Retina (tissue), 1 donor: ENCODE measurements at regions not wholly inside any gene's neighbourhood (a gene's known extent, or its start where the extent isn't known, plus 50 kb on each side); places are given as distances from the start of the nearest gene placed in this dataset.

ENCODE experiments used
- DNase-seq: peaks from one replicate; pipeline ENCODE4 v3.0.0-alpha.2; 2016

DNA sequence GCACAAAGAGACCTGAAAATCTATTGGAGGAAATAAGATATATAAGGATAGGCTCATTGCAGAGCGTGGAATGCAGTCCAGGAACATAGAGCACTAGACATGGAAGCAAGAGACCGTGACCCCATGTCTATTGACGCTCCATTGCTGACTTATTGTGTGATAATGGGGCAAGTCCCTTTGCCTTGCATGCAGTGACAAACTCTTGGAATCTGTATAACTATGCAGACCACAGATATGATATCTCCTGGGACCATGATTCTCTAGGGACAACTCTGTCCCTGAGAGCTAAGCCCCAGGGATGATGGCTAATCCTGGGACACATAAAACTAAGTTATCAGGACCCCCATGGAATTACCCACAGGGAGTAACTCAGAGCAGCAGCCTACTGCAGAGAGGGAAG lies 73.1 kb upstream of the PRDX6 start:
- DNase-seq, result no peak

DNA sequence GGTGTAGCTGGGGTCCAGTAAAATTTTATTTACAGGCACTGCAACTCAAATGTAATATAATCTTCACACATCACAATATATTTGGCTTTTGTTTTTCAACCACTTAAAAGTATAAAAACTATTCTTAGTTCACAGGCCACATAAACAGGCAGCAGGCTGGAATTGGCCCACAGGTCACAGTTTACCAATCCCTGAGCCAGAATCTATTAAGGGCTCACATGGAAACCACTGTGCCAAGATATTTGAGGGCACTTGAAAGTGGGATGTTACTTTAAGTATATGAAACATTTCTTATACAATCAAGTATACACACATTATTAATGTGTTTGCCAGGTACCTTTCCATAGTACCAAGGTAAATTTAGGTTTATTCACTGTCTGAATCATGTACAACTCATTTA lies 71.9 kb upstream of the PRDX6 start:
- DNase-seq, result no peak

DNA sequence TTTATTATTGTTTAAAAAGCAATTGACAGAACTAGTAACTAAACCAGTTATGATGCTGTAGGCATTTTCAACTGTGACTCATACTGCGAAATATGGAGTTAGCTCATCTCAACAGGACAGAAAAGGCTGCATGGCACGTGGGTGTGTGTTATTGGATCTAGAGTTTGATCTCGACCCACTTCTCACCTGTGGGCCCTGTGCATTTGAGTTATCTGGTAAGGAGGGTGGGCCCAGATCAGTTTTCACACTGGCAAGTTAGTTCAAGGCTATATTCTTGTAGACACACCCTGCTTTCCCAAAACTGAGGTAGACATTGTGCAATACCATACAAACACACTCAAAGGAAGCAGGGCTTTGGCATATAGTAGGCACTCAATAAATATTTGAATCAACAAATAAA lies 71.3 kb upstream of the PRDX6 start:
- DNase-seq, result no peak

DNA sequence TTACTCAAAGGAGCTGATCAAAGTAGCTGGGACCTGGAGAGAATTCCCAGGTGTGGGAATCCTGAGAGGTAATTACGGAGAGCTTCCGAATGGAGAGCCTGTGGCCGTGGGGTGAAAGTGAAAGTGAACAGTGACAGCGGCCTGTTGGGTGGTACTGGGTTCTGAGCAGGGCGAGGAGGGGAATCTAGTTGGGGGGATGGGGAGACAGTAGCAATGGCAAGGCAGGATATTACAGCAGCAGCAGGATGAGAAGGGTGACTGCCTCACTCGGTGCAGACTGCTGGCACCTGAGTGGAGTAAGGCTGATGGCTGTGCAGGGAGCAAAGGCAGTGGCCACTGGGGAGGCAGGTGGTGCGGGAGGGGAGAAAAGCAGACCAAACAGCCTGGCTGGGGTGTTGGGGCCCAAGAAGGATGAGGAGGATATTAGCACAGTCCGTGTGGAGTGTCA lies 70.3 kb upstream of the PRDX6 start:
- DNase-seq, result no peak

DNA sequence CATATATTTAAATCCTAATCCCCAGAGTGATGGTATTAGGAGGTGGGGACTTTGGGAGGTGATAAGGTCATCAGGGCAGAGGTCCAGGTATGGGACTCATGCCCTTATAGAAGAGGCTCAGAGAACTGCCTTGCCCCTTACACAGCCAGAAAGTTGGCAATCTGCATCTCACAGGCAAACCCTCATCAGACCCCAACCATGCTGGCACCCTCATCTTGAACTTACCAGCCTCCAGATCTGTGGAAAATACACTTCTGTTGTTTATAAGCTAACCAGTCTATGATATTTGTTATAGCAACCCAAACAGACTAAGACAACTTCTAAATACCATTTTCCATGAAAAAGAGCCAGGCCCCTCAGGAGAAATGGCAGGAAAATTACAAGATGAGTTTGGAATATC lies 69.3 kb upstream of the PRDX6 start:
- no peak for DNase-seq

DNA sequence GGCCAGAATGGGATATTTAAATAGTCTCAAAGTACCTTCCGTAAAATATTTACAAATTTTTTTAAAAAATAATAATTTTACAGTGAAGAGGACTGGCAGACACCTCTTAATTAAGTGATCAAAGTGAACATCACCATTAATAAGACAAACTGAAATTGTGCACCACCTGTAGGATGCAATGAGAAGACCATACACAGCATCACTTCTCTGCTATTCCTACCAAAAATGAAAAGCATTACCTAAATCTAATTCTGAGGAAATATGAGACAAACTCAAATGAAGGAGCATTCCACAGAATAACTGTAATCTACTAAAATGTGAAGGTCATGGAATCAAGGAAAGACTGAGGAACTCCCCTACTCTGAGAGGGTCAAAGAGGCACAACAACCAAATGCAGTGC lies 68.2 kb upstream of the PRDX6 start:
- DNase-seq, result no peak

DNA sequence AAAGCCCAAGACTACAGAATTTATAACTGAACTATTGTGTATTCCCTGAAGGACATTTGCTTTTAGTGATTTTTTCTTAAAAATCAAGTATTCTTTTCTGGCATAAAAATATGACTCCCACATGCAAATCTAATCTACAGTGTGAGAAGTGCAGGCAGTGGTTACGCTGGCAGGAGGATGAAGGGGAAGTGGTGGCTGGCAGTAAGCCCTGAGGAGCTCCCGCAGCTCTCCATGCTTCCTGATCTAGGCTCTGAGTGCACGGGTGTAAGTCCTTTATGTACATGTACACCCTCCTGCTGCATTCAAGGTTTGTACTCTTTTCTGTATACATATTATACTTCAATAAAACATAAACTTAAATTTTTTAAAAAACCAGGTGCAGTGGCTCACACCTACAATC lies 67.5 kb upstream of the PRDX6 start:
- no peak for DNase-seq

DNA sequence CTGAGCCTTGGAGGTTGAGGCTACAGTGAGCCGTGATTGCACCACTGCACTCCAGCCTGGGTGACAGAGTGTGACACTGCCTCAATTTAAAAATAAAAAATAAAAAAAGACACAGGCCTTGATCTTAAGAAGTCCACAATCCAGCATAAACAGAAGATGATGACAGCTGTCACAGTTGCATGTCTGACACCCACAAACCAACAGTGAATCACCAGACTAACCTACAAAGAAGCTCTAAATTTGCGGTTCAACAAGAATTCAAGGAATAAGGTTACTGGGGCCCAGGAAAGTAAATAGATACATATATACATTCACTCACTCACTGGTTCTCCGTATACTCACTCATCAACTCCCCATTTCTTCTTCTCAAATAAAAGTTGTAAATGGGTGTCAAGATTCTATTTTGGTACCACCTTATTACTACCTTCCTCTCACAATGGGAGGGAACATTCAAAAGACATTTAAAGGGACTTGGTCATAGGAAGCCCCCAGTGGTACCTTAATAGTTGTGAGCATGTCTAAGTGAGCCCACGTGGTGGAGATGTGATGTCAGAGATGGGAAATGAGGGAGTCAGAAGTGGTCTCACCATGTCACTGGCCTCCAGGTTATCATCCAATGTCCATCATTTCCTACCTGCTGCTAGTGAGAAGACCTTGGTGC lies 66.9 kb upstream of the PRDX6 start:
- DNase-seq, result no peak

DNA sequence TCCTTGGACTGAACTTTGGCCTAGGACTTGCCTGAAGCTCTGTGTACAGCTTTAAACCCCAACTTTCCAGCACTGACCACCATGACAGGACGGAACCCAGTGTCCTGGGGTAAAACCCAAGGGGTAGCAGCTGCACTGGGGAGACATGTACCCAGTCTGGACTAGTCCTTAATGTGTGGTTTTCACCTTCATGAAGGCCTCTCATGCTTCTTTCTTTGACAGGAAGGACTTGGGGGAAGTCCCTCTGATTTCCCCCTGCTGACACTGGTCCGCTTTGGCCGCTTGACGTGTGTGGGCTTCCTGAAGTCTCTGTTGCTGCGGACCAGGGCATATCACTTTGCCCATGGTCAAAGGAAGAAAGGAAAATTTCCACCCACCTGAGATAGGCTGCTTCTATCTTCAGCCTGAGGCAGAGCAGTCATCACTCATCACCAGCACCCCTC lies 66.3 kb upstream of the PRDX6 start:
- no peak for DNase-seq

DNA sequence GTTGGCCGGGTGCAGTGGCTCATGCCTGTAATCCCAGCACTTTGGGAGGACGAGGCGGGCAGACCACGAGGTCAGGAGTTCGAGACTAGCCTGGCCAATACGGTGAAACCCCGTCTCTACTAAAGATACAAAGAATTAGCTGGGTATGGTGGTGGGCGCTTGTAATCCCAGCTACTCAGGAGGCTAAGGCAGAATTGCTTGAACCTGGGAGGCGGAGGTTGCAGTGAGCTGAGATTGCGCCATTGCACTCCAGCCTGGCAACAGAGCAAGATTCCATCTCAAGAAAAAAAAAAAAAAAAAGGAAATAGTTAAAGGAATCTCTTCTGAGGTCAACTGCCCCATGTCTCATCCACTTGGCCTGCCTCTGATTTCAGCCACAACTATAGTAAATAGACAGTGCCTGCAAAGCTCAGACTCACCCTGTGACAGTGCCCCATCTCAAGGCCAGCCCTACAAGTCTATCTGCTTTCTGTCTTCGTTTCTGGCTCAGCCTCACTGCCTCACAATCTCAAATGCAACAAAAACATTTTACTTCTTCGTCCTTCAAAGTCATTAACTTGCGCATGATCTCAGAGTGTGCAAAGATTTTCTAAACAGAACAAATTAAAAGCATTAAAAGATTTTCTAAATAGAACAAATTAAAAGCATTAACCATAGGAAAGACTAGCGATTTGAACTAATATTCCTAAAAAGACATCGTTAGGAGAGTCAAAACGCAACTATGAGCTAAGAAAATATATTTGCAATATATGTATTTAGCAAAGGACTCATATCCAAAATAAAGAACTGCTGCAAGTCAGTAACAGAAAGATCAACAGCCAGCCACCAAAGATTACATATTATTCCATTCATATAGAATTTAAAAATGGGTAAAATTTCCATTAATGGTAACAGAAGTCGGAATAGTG lies 65.0 kb upstream of the PRDX6 start:
- no peak for DNase-seq

DNA sequence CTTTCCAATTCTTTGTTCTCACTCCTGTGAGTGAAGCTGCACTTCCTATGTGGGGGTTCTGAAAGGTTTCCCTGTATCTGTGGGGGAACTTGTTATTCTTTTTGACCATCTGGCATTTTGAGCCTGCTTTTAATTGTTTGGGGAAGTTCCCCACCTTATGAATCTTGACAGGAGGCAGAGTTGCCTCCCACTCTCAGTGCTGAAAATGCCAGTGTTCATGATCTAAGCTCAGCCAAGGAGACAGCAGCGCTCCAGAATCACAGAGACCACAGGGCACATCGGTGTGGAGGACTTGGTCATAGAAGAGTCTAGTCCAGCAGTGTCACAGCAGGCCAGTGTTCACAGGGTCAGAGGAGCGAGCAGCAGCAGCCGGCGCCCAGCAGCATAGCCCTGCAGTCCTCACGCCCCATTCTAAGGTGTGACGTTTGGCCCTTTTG lies 63.8 kb upstream of the PRDX6 start:
- no peak for DNase-seq

DNA sequence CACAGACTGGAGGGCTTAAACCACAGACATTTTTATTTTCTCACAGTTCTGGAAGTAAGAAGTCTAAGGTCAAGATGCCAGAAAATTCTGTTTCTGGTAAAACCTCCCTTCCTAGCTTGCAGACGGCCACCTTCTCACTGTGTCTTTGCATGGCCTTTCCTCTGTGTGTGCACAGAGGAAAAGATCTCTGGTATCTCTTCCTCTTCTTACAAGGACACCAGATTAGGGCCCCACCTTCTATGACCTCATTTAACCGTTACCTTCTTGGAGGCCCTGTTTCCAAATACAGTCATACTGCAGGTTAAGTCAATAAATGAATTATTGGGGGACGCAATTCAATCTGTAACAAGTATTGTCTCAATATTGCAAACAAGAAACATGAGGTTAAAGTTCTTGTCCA lies 63.0 kb upstream of the PRDX6 start:
- no peak for DNase-seq

DNA sequence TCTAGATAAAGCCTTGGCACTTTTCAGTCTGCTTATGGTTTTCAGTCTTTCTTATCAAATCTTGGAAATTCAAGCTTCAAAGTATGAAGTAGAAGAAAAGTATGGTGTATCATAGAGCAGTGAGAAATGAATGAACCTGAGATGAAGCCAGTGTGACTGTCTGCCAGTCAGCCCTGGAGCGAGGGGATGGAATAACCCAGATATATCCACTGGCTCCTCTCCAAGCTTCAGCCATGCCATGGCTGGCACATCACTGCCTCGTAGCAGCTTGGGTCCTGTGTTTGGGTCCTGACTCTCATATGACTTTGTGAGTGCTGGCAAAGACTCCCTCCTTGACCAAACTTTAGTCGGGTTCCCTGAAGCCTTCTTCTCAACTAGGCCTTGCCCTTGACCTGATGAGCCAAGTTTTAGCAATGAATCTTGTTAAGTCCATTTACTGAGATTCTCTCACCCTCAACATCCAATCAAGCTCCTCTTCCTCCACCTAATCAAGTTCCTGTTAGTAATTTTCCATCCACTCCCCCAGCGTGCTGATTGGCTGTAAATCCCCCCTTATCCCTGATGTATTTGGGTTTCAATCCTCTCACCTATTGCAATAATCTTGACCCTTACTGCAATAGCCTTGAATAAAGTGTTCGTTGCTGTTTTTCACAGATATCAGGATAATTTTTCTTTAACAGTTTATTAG lies 62.5 kb upstream of the PRDX6 start:
- DNase-seq, result no peak

DNA sequence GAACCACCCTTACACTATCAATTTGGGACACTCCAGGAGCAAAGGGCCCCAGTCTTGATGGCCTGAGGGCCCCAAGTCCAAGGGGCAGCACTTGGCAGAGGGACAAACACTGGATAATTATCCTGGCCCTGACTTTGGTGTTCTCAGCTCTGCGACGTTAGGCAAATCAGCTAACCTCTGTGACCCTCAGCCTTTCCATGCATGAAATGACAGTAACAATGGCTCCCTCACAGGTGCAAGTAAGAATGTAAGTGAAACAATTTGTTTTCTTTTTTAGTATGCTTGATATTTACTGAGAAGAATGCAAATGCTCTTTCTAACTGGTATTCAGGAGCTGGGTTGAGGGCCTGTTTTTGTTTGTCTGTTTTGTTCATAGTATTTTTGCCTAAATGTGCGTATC lies 61.6 kb upstream of the PRDX6 start:
- DNase-seq, result no peak

DNA sequence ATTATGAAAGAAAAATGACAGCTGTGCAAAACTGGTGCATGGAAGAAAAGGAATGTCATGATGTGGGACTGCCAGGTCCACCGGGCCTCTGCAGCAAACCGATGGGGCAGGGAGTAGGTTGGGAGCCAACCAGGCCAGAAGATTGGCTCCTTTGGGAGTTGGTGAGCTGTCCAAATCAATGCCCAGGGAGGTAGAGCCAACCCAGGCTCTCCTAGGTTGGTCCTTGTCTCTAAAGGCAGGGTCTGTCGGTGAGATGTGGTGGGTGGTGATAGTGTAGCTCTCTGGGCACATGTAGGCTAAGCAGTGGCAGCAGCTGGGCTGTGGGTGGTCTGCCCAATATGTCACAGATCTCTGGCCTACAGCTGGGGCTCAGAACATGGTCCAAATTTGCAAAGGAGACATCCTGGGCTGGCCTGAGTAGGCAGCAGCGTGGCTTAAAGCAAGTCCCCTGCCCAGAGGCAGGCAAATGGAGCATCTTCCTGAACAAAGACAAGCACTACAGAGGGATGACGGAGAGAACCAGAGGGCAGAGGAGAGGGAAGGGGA lies 61.2 kb upstream of the PRDX6 start:
- DNase-seq, result no peak

DNA sequence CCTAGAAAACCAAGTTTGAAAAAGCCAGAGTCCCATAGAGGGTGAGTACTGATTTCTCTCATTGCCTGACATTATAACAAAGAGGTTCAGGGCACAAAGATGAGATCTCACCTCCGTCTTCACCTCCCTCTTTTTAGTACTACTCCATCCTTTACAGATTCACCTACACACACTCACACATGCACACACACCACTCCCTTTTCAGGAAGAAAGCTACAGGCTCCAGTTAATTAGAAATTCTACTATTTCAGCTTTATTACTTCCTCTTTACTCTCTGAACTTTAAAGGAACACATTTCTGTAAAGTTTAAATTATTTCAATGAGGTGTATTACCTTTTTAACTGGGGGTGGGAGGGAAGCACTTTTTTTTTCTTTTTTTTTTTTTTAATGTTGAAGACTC lies 59.6 kb upstream of the PRDX6 start:
- DNase-seq, result no peak

DNA sequence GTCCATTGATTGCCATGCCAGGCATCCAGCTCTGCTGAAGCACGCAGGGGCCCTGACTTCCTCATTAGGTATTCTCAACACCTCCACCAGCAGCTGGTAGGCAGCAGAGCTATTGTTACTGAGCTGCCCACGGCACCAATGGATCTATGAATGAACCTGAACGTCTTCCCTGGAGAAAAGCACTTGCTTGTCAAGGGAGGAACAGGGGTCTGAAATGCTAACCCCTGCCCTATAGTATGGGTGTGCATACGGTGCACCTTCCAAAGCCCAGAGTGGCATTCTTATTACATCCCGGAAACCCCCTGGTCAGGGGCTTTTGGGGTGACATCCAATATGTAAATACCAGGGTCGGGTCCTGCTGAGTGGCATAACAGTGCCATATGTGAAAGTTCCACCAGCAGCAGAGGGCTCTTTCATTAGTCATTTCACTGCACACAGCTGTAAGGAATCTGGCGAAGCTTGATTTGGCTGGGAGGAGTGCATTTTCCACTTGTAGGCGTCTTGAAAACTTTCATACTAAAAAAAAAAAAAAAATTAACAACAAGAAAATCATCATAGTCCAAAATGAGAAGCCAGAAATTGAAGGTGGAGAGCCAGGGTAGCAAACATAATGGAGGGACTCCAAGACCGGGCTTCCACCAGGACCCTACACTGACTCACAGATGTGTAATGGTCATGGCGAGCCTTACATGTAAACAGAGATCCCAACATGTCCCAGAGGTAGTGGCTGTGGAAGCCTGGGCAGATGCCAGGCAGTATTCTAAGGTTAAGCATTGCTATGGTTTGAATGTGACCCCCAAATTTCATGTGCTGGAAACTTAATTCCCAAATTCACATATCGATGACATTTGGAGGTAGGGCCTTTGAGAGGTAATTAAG lies 58.8 kb upstream of the PRDX6 start:
- no peak for DNase-seq

DNA sequence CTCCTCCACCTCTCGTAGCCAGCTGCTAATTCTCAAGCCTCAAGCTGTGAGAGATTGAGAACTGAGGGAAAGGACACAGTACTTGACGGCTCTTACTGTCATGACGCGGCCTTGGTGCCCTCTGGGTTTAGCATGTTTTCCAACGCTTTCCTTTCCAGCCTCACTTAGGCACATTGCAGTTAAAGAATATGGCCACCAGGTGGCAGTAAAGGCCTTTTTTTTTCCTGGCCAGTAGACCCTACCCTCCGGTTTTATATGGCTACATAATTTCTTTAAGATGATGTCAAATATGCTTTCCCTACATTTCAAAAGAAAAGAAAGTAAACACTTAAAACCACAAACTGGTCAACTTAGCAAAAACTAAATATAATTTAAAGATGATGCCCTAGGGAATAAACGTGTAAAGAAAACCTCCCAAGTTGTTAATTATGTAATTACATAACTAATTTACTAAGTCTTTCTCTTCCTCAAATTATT lies 56.8 kb upstream of the PRDX6 start:
- DNase-seq, result peak; percentile 75

DNA sequence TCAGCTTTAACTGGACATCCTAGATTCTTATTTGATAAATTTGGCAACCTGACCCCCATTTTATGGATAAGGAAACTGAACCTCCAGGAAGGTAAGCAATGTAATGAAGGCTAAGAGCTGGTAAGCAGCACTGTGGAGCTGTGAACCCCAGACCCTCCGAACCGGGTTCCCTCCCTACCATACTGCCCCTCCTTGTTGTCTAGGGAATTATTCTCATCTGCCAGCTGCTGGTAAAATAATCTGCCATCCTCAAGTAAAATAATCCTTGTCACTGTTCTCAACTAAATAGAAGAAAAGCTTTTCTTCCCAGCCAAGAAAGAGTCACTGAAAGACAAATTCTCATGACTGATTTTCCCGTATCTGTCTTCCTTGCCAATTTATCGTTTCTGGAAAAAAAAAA lies 55.8 kb upstream of the PRDX6 start:
- DNase-seq, result no peak

DNA sequence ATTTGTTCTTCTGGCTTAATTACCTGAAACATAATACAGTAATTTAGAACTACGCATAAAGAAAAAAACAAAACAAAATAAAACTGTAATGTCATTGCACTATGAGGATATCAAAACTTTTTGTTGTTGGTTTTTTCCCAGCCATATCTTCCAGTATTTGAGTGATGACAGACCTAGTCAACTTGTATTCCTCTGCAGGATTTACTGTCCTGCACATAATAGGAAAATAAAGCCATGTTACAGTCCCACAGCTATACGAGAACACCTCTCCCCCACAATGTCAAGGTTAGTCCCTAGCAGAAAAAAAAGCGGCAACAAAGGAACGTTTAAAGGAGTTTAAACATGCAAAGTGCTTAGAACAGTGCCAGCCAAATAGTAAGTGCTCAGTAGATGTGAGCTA lies 55.3 kb upstream of the PRDX6 start:
- DNase-seq, result no peak

DNA sequence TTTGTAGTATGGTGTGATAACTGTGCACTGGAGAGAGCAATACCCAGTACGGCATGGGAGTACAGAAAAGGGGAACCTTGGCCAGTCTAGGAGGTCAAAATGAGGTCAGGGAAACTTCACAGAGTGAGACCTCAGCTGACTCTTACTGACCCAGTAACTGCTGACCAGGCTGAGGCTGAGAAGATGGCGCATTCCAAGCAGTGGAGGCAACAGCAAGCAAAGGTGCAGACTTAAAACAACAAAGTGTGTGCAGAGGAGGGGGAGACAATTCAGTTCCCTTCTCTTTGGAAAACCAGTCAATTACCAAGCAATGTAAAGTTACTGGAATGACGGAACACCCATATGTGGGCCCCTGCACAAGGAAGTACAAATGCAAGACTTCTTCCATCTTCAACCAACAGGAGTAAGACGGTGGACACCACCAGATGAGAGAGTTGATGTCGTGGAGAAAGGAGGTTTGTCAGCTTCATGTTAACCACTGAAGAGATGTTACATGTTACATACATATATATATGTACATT lies 54.6 kb upstream of the PRDX6 start:
- DNase-seq, result no peak

DNA sequence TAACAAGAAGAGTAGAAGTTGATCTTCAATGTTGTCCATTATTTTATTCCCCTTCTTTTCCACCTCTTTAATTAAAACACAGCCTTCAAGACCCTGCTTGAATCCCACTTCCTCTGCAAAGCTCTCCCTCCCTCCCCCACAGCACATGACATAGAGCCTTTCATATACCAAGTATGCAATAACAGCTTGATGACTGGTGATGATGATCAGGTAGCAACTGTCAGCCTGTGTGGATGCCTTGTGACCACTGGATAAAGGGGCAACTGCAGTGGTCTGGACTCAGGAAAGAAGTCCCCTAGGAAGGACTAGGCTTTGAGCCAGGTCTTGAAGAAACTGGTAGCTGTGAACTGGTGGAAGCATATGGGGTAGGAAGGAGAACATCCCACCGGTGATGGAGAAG lies 53.8 kb upstream of the PRDX6 start:
- no peak for DNase-seq
